HPDE6-E6E7 (cell line): ENCODE measurements at regions not wholly inside any gene's neighbourhood (a gene's known extent, or its start where the extent isn't known, plus 50 kb on each side); places are given as distances from the start of the nearest gene placed in this dataset.

Experiments used
- DNase-seq: peaks from one replicate; pipeline ENCODE4 v3.0.0; 2011; ENCODE audit warnings: missing footprints; ENCODE audit errors: extremely low spot score

GRCh38 chr6:80728830-80729229, 622.4 kb downstream of the BCKDHB start:
- DNase-seq, result no peak

GRCh38 chr6:80728101-80728750, 621.8 kb downstream of the BCKDHB start:
- DNase-seq, result no peak

GRCh38 chr6:80725156-80725930, 618.9 kb downstream of the BCKDHB start:
- no peak for DNase-seq

- DNase-seq, result no peak
These were observed 614.4 kb downstream of the BCKDHB start for GRCh38 chr6:80720824-80721223.

- no peak for DNase-seq
These were observed 608.0 kb downstream of the BCKDHB start for GRCh38 chr6:80714513-80714912.

- no peak for DNase-seq
These were observed 592.0 kb downstream of the BCKDHB start for GRCh38 chr6:80698459-80698858.

GRCh38 chr6:80696268-80696667, 589.8 kb downstream of the BCKDHB start:
- no peak for DNase-seq

GRCh38 chr6:80690551-80691131, 584.2 kb downstream of the BCKDHB start:
- no peak for DNase-seq

- no peak for DNase-seq
These were observed 583.4 kb downstream of the BCKDHB start for GRCh38 chr6:80689716-80690395.

- DNase-seq, result no peak
These were observed 573.5 kb downstream of the BCKDHB start for GRCh38 chr6:80679992-80680391.

GRCh38 chr6:80676386-80676785, 569.9 kb downstream of the BCKDHB start:
- no peak for DNase-seq

- DNase-seq, result no peak
These were observed 568.2 kb downstream of the BCKDHB start for GRCh38 chr6:80674669-80675068.

GRCh38 chr6:80673367-80673766, 566.9 kb downstream of the BCKDHB start:
- no peak for DNase-seq

- DNase-seq, result no peak
These were observed 560.5 kb downstream of the BCKDHB start for GRCh38 chr6:80667006-80667405.

GRCh38 chr6:80658926-80659325, 552.5 kb downstream of the BCKDHB start:
- DNase-seq, result no peak

- DNase-seq, result no peak
These were observed 540.7 kb downstream of the BCKDHB start for GRCh38 chr6:80647156-80647555.

- no peak for DNase-seq
These were observed 537.4 kb downstream of the BCKDHB start for GRCh38 chr6:80643881-80644280.

GRCh38 chr6:80642452-80642851, 536.0 kb downstream of the BCKDHB start:
- no peak for DNase-seq

GRCh38 chr6:80641591-80641990, 535.1 kb downstream of the BCKDHB start:
- no peak for DNase-seq

- no peak for DNase-seq
These were observed 533.7 kb downstream of the BCKDHB start for GRCh38 chr6:80640176-80640575.

- DNase-seq, result no peak
These were observed 532.7 kb downstream of the BCKDHB start for GRCh38 chr6:80639181-80639629.
